ENCODE measurements at regions not wholly inside any gene's neighbourhood (a gene's known extent, or its start where the extent isn't known, plus 50 kb on each side); places are given as distances from the start of the nearest gene placed in this dataset.

DNA sequence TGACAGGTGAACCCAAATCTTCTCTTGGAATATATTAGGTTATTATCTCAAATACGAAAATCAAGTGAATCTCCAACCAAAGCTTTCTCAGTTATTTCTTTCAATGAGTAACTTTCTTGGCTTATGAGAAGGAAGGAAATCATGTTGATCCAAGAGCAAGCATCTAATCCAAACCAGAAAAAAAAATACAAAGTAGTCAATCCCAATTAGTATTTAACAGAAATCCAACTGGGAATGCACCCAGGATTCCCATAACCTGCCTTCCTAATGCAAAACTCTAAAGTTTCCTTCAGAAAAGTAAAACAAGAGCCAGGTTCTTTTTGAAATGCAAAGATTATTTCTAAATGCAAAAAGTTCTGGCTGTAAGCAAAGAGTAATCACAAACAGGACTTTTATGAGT is 289.3 kb downstream of the SHOX2 start:
- TF ChIP-seq POLR2AphosphoS5 (IDR thresholded peaks at IDR 0.05; ENCODE audit: low read depth, low read length), result no peak
- no peak for TF ChIP-seq TAF1 (IDR thresholded peaks at IDR 0.05; ENCODE audit: borderline replicate concordance, insufficient read depth, low read length)
- TF ChIP-seq, protein P1, sequence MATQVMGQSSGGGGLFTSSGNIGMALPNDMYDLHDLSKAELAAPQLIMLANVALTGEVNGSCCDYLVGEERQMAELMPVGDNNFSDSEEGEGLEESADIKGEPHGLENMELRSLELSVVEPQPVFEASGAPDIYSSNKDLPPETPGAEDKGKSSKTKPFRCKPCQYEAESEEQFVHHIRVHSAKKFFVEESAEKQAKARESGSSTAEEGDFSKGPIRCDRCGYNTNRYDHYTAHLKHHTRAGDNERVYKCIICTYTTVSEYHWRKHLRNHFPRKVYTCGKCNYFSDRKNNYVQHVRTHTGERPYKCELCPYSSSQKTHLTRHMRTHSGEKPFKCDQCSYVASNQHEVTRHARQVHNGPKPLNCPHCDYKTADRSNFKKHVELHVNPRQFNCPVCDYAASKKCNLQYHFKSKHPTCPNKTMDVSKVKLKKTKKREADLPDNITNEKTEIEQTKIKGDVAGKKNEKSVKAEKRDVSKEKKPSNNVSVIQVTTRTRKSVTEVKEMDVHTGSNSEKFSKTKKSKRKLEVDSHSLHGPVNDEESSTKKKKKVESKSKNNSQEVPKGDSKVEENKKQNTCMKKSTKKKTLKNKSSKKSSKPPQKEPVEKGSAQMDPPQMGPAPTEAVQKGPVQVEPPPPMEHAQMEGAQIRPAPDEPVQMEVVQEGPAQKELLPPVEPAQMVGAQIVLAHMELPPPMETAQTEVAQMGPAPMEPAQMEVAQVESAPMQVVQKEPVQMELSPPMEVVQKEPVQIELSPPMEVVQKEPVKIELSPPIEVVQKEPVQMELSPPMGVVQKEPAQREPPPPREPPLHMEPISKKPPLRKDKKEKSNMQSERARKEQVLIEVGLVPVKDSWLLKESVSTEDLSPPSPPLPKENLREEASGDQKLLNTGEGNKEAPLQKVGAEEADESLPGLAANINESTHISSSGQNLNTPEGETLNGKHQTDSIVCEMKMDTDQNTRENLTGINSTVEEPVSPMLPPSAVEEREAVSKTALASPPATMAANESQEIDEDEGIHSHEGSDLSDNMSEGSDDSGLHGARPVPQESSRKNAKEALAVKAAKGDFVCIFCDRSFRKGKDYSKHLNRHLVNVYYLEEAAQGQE (IDR thresholded peaks at IDR 0.05; ENCODE audit: insufficient read depth in 1 of 2, low read depth in 2 of 2, low read length in 2 of 2), result no peak
- no peak for TF ChIP-seq SIN3A (IDR thresholded peaks at IDR 0.05; ENCODE audit: borderline replicate concordance, insufficient read depth, low read length)
